Liver (tissue), 8 donors: ENCODE measurements at regions not wholly inside any gene's neighbourhood (a gene's known extent, or its start where the extent isn't known, plus 50 kb on each side); places are given as distances from the start of the nearest gene placed in this dataset.
"Not testable (repeated sequence)": the region's sequence is repeated elsewhere in the genome, so short reads cannot be mapped to it uniquely, and the experiment has no call there.

Source experiments
- DNase-seq: peaks from one replicate; pipeline ENCODE4 v3.0.0-alpha.2; 2017; ENCODE audit warnings: low spot score
- H3K27ac ChIP-seq, 2 donors: one replicate each; pipeline ENCODE4 v1.7.0; 2013; ENCODE audit warnings: inconsistent platforms in 2 of 2, low read length in 2 of 2, control low read depth in 1 of 2, low read depth in 1 of 2, mild to moderate bottlenecking in 1 of 2
- H3K27me3 ChIP-seq, 4 donors: one replicate each; pipeline versions ENCODE4 v1.6.1 to v1.7.0; 2013; ENCODE audit warnings: low read length in 3 of 4, inconsistent platforms in 1 of 4, mild to moderate bottlenecking in 1 of 4, moderate library complexity in 1 of 4; ENCODE audit not compliant: control insufficient read depth in 4 of 4, insufficient read depth in 4 of 4
- H3K36me3 ChIP-seq, 4 donors: one replicate each; pipeline versions ENCODE4 v1.6.1 to v1.7.0; 2013; ENCODE audit warnings: low read length in 3 of 4, mild to moderate bottlenecking in 3 of 4, low read depth in 1 of 4, moderate library complexity in 1 of 4; ENCODE audit not compliant: control insufficient read depth in 4 of 4, insufficient read depth in 3 of 4
- H3K4me1 ChIP-seq, 4 donors: one replicate each; pipeline versions ENCODE4 v1.6.1 to v1.7.0; 2013; ENCODE audit warnings: low read length in 3 of 4, mild to moderate bottlenecking in 3 of 4, moderate library complexity in 1 of 4; ENCODE audit not compliant: control insufficient read depth in 4 of 4, insufficient read depth in 4 of 4
- H3K4me3 ChIP-seq, 3 donors: one replicate each; pipeline versions ENCODE4 v1.6.1 to v1.7.0; 2013; ENCODE audit warnings: low read length in 3 of 3, control low read depth in 1 of 3, low read depth in 1 of 3, mild to moderate bottlenecking in 1 of 3
- H3K9ac ChIP-seq, 2 donors: one replicate each; pipeline ENCODE4 v1.7.0; 2013; ENCODE audit warnings: low read length in 2 of 2, mild to moderate bottlenecking in 2 of 2, moderate library complexity in 2 of 2, control low read depth in 1 of 2, low read depth in 1 of 2
- H3K9me3 ChIP-seq, 4 donors: one replicate each; pipeline versions ENCODE4 v1.6.1 to v1.7.0; 2013; ENCODE audit warnings: low read length in 3 of 4; ENCODE audit not compliant: control insufficient read depth in 4 of 4
- EGR1 ChIP-seq, 2 donors: IDR thresholded peaks; 2 replicates each; pipeline ENCODE4 v1.6.1; 2016 to 2018; ENCODE audit warnings: antibody characterized with exemption in 2 of 2, low read depth in 2 of 2
- FOXA1 ChIP-seq: IDR thresholded peaks from 2 replicates; pipeline ENCODE4 v1.6.1; 2016; ENCODE audit warnings: antibody characterized with exemption
- FOXA2 ChIP-seq: IDR thresholded peaks from 2 replicates; pipeline ENCODE4 v1.6.1; 2016; ENCODE audit warnings: antibody characterized with exemption
- GABPA ChIP-seq, 2 donors: IDR thresholded peaks in 1 of 2; conservative IDR thresholded peaks in 1 of 2; 2 replicates each; pipeline ENCODE4 v1.6.1; 2016; ENCODE audit warnings: antibody characterized with exemption in 2 of 2, mild to moderate bottlenecking in 1 of 2, moderate library complexity in 1 of 2
- HNF4G ChIP-seq: IDR thresholded peaks from 2 replicates; pipeline ENCODE4 v1.6.1; 2016; ENCODE audit warnings: antibody characterized with exemption
- JUND ChIP-seq, 2 donors: IDR thresholded peaks; 2 replicates each; pipeline ENCODE4 v1.6.1; 2016; ENCODE audit warnings: antibody characterized with exemption in 2 of 2
- MAX ChIP-seq: IDR thresholded peaks from 2 replicates; pipeline ENCODE4 v1.6.1; 2016; ENCODE audit warnings: antibody characterized with exemption
- NR2F2 ChIP-seq: IDR thresholded peaks from 2 replicates; pipeline ENCODE4 v1.6.1; 2016; ENCODE audit warnings: antibody characterized with exemption
- RXRA ChIP-seq, 2 donors: IDR thresholded peaks; 2 replicates each; pipeline ENCODE4 v1.6.1; 2017 to 2018; ENCODE audit warnings: antibody characterized with exemption in 2 of 2, mild to moderate bottlenecking in 1 of 2
- SP1 ChIP-seq: IDR thresholded peaks from 2 replicates; pipeline ENCODE4 v1.6.1; 2018; ENCODE audit warnings: antibody characterized with exemption, mild to moderate bottlenecking
- TAF1 ChIP-seq: conservative IDR thresholded peaks from 2 replicates; pipeline ENCODE4 v1.6.1; 2016; ENCODE audit warnings: antibody characterized with exemption, mild to moderate bottlenecking
- YY1 ChIP-seq: IDR thresholded peaks from 2 replicates; pipeline ENCODE4 v1.6.1; 2016; ENCODE audit warnings: antibody characterized with exemption, mild to moderate bottlenecking
- WGBS: extraction: QIAGEN DNeasy Blood & Tissue Kit; methylation state at CpG from one replicate; pipeline ENCODE4 v1.1.7; 2013; 5-methylcytosine and 5-hydroxymethylcytosine counted together
- TF ChIP-seq, protein P1 (sequence below): IDR thresholded peaks from 2 replicates; pipeline ENCODE4 v1.6.1; 2016; ENCODE audit warnings: antibody characterized with exemption
- TF ChIP-seq, protein P2 (sequence below): IDR thresholded peaks from 2 replicates; pipeline ENCODE4 v1.6.1; 2016; ENCODE audit warnings: antibody characterized with exemption
- TF ChIP-seq, protein P3 (sequence below): fragments of 150-350 bp; IDR thresholded peaks from 2 replicates; pipeline ENCODE4 v1.5.1; 2017; ENCODE audit warnings: improper control_type of control experiment, low read depth, low read length; ENCODE audit not compliant: missing input control
- donor health status: healthy.
- donor health status: healthy.
- donor health status: healthy.
- donor health status: healthy.
- donor health status: healthy.

DNA sequence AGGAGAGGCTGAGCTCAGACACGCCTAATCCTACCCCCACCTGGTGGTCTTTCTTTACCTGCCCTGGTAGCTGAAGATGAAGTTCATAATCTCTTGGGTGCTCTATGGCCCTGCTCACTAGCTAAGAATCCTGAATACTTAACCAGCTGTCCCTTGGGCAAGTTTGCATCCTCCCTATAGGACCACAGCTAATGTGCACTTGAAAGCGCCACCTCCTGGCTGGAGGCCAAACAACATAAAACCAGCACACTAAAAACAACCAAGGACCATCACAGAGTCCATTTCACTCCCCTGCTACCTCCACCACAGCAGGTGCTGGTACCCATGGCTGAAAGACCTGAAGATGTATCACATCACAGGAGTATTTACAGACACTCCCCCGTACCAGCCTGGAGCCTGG lies 155.5 kb upstream of the SLC24A3 start (continued):
- TF ChIP-seq, protein P1, sequence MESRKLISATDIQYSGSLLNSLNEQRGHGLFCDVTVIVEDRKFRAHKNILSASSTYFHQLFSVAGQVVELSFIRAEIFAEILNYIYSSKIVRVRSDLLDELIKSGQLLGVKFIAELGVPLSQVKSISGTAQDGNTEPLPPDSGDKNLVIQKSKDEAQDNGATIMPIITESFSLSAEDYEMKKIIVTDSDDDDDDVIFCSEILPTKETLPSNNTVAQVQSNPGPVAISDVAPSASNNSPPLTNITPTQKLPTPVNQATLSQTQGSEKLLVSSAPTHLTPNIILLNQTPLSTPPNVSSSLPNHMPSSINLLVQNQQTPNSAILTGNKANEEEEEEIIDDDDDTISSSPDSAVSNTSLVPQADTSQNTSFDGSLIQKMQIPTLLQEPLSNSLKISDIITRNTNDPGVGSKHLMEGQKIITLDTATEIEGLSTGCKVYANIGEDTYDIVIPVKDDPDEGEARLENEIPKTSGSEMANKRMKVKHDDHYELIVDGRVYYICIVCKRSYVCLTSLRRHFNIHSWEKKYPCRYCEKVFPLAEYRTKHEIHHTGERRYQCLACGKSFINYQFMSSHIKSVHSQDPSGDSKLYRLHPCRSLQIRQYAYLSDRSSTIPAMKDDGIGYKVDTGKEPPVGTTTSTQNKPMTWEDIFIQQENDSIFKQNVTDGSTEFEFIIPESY = no peak

- H3K27me3 ChIP-seq, H3K4me3 ChIP-seq, H3K9ac ChIP-seq, H3K9me3 ChIP-seq, H3K36me3 ChIP-seq, H3K4me1 ChIP-seq, H3K27ac ChIP-seq, DNase-seq: not testable (repeated sequence)
- WGBS = 95% methylated on average over 4 of the region's 4 CpGs
These were observed 147.7 kb upstream of the SLC24A3 start for GRCh38 chr20:19064788-19065187.

- H3K4me3 ChIP-seq = no peak overlapping the region
- 86% methylated on average over 1 of the region's 1 CpG for WGBS
- H3K27me3 ChIP-seq = no peaks in the 10 kb centered on the region
- no peak for DNase-seq
- no peaks in the 10 kb centered on the region for H3K4me1 ChIP-seq
- no peaks in the 10 kb centered on the region for H3K36me3 ChIP-seq
- TF ChIP-seq HNF4G = no peak
- TF ChIP-seq EGR1 (IDR thresholded peaks at IDR 0.05; ENCODE audit: low read depth in 2 of 2) = no peak
- TF ChIP-seq YY1 = no peak
- TF ChIP-seq MAX = no peak
- TF ChIP-seq, protein P2, sequence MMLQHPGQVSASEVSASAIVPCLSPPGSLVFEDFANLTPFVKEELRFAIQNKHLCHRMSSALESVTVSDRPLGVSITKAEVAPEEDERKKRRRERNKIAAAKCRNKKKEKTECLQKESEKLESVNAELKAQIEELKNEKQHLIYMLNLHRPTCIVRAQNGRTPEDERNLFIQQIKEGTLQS = no peak
- no peak for TF ChIP-seq RXRA (IDR thresholded peaks at IDR 0.05)
- no peak for TF ChIP-seq SP1
- no peak overlapping the region for H3K9ac ChIP-seq
- H3K9me3 ChIP-seq = peaks cover 0 to 4% (median 2%) of the 10 kb centered on the region in 4 donors
- H3K27ac ChIP-seq = no peak overlapping the region
These were observed 144.5 kb upstream of the SLC24A3 start for GRCh38 chr20:19067986-19068385.

GRCh38 chr20:19070026-19070425 lies 142.4 kb upstream of the SLC24A3 start:
- no peaks in the 10 kb centered on the region for H3K27me3 ChIP-seq
- H3K4me1 ChIP-seq = no peaks in the 10 kb centered on the region
- H3K36me3 ChIP-seq = no peaks in the 10 kb centered on the region
- peaks cover 0 to 4% (median 1%) of the 10 kb centered on the region in 4 donors for H3K9me3 ChIP-seq
- H3K4me3 ChIP-seq = no peak overlapping the region
- 87% methylated on average over 6 of the region's 6 CpGs for WGBS
- no peak overlapping the region for H3K27ac ChIP-seq
- no peak overlapping the region for H3K9ac ChIP-seq
- DNase-seq = no peak
- TF ChIP-seq EGR1 (IDR thresholded peaks at IDR 0.05; ENCODE audit: low read depth in 2 of 2) = no peak
- no peak for TF ChIP-seq FOXA1
- TF ChIP-seq, protein P3, sequence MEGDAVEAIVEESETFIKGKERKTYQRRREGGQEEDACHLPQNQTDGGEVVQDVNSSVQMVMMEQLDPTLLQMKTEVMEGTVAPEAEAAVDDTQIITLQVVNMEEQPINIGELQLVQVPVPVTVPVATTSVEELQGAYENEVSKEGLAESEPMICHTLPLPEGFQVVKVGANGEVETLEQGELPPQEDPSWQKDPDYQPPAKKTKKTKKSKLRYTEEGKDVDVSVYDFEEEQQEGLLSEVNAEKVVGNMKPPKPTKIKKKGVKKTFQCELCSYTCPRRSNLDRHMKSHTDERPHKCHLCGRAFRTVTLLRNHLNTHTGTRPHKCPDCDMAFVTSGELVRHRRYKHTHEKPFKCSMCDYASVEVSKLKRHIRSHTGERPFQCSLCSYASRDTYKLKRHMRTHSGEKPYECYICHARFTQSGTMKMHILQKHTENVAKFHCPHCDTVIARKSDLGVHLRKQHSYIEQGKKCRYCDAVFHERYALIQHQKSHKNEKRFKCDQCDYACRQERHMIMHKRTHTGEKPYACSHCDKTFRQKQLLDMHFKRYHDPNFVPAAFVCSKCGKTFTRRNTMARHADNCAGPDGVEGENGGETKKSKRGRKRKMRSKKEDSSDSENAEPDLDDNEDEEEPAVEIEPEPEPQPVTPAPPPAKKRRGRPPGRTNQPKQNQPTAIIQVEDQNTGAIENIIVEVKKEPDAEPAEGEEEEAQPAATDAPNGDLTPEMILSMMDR = no peak
- no peak for TF ChIP-seq FOXA2
- TF ChIP-seq, protein P2 = no peak
- no peak for TF ChIP-seq SP1
- TF ChIP-seq JUND (IDR thresholded peaks at IDR 0.05) = no peak
- TF ChIP-seq HNF4G = no peak
- no peak for TF ChIP-seq RXRA (IDR thresholded peaks at IDR 0.05)
- TF ChIP-seq, protein P1 = no peak
- TF ChIP-seq MAX = no peak
- TF ChIP-seq YY1 = no peak
- TF ChIP-seq NR2F2 = no peak
- TF ChIP-seq GABPA (IDR thresholded peaks at IDR 0.05 in 1 of 2, conservative IDR thresholded peaks at IDR 0.05 in 1 of 2) = no peak
- TF ChIP-seq TAF1 = no peak
